ENCODE measurements at regions not wholly inside any gene's neighbourhood (a gene's known extent, or its start where the extent isn't known, plus 50 kb on each side); places are given as distances from the start of the nearest gene placed in this dataset.
"Not testable (repeated sequence)": the region's sequence is repeated elsewhere in the genome, so short reads cannot be mapped to it uniquely, and the experiment has no call there.

DNA sequence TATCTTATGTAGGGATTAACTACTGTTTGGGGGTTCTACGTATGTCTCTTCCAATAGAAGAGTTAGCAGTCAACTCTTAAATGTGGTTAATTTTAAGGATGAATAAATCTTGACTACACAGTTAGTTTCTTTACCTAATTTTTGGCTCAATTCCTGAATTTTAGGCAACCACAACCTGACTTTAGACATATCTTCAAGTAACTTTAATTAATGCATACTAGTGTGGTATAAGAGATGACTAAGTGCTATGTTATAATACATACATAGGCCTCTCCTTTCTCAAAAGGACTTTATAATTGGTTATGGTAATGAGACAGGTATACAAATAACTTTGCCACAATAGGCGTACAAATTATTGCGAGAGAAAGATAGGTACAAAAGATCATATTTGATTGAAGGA lies 312.0 kb downstream of the IRS1 start:
- no peak for DNase-seq (ENCODE audit: low read depth in 3 of 3, low spot score in 2 of 3)

DNA sequence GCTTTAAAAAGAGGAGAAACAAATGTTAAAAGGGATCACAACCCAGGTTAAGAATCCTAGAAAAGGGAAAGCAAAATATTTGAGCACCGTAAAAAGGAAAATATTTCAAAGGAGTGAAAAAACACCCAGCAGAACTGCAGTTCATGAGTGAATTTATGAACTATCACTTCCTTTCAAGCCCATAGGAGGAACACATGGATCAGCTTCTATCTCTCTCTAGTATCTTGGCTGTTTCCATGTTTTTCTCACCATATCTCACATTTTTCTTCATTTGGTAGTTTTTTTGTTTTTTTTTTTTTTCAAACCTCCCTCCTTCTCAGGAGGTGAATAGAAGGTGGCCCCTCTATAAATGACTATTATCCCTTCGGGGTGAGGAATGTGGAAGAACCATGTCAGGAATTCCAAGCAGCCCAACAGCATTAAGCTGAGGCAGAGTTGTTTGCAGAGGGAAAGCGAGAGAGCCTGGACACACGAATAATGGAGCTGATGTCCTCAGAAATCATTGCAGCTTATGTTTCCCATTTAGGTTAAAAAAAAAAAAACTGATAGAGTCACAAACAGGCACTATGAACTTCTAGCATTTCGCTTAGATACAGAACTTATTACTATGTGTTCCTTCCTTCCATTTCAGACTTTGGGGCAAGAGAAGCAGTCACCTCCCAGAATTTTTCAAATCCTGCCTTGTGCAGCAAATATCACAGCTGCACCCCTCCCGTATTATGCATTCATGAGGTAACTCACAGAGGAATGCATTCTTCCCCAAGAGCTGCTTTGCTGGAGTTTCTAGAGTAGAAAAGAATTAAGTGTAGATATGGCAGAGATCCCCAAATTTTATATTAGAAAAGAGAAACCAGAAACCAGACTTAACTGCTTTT lies 315.6 kb downstream of the IRS1 start:
- DNase-seq (ENCODE audit: low read depth in 3 of 3, low spot score in 2 of 3): no peak

DNA sequence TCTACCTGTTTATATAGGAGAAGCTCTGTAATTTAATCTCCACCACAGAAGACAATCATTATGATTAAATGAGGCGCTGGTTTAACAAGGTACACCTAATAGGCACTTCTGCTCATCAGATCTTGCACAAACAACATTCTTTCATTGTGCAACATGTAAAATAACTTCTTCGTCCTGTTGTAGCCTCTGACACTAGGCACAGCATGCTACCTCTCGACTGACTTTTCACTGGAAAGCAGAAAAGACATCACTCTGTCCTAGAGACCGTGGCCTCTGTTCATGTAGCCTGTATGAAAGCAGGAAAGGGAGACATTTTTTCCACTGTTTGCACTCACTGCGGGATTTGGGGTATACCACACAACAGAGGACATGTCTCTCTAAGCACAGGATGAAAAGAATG lies 316.5 kb downstream of the IRS1 start:
- DNase-seq (ENCODE audit: low read depth in 3 of 3, low spot score in 2 of 3): no peak

DNA sequence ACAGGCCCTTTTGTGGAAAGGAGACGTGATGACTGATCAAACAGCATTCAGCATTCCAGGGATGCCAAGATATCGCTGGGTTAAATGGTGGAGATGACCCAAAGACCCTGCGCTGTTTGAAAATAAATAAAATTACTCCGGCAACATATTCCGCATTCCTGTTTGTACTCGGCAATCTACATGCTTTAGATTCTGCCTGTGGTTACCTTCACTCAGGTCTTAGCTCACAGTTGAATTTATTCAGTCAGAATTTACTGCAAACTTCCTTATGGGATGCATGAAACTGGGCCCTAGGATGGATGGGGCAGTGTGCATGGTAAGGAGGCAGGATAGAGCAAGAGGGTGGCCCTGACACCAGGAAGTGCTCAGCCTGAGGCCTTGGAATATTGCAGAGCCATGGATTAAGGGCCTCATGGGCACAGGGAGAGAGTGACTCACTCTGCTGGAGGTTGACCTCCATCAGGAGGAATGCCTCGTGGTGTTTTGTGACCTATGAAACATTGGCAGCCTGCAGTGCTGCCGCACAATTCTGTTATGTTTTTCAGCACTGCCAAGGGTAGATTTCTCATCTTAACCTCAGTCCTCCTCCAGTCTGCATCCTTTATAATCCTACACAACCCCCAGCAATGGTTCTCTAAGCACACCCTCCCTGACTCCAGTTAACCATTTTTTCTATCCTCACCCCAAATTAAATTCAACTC lies 321.4 kb downstream of the IRS1 start:
- no peak for DNase-seq (ENCODE audit: low read depth in 3 of 3, low spot score in 2 of 3)

GRCh38 chr2:226477221-226478108 lies 322.2 kb downstream of the IRS1 start:
- no peak for DNase-seq (ENCODE audit: low read depth in 3 of 3, low spot score in 2 of 3)

GRCh38 chr2:226475650-226476049 lies 324.0 kb downstream of the IRS1 start:
- no peak for DNase-seq (ENCODE audit: low read depth in 3 of 3, low spot score in 2 of 3)

- DNase-seq (ENCODE audit: low read depth in 3 of 3, low spot score in 2 of 3): no peak
Measured at GRCh38 chr2:226474131-226474530, 325.5 kb downstream of the IRS1 start.

DNA sequence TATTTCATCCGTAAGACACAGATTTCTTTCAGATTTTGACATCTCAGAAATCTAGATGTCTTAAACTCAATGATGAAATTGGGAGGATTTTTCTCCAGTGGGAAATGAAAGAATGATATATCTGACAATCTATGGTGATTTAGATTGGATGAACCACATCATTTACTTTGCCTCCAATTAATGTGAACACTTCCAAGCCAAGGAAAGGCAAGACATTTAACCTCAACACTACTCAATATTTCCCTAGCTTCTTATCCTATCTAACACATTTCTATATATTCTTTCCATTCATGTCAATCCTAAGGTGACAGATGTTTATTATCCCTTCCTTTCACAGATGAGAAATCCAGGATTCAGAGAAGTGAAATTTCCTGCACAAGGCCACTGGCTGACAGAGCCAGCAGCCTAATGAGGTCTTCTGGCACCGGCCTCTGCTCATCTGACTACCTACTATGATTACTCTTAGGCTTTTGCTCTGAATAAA lies 327.6 kb downstream of the IRS1 start:
- no peak for DNase-seq (ENCODE audit: low read depth in 3 of 3, low spot score in 2 of 3)

DNA sequence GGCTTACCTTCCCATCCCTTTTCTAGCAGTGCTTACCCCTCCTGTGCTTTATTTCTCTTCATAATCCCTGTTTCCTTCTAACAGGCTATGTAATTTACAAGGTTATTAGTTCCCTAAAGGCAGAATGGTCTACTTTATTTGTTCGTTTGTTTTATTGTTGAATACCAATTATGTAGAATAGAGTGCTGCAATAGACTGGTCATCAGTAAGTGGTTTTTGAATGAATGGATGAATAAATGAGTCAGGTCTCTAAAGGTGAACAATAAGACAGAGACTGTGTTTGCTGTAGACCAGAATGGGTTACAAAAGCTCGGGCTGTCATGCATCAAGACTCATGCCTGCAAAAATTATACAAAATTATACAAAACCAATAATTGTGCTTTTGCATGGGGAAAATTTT lies 332.0 kb downstream of the IRS1 start:
- no peak for DNase-seq (ENCODE audit: low read depth in 3 of 3, low spot score in 2 of 3)

GRCh38 chr2:226467221-226467620 lies 332.4 kb downstream of the IRS1 start:
- DNase-seq (ENCODE audit: low read depth in 3 of 3, low spot score in 2 of 3): no peak

- DNase-seq (ENCODE audit: low read depth in 3 of 3, low spot score in 2 of 3): no peak
Measured at GRCh38 chr2:226466589-226466988, 333.0 kb downstream of the IRS1 start.

- DNase-seq (ENCODE audit: low read depth in 3 of 3, low spot score in 2 of 3): no peak
Measured at GRCh38 chr2:226466124-226466523, 333.5 kb downstream of the IRS1 start.

DNA sequence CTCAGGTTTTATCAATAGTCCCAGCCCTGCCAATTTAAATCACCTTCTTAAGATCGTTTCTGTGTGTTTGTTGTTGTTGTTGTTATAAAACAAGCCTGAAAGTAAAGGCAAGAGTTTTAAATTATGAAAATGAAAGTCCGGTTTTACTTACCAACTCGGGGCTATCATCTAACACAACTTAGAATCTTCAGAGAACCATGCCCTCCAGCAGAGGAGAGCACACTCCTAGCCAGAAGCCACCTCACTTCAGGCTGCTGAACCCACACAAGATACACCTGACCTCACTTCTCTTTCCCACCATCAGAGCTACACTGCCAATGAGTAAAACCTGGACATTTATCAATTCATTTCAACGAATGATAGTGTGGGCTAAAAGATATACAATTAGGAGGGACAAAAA lies 335.2 kb downstream of the IRS1 start:
- no peak for DNase-seq (ENCODE audit: low read depth in 3 of 3, low spot score in 2 of 3)

DNA sequence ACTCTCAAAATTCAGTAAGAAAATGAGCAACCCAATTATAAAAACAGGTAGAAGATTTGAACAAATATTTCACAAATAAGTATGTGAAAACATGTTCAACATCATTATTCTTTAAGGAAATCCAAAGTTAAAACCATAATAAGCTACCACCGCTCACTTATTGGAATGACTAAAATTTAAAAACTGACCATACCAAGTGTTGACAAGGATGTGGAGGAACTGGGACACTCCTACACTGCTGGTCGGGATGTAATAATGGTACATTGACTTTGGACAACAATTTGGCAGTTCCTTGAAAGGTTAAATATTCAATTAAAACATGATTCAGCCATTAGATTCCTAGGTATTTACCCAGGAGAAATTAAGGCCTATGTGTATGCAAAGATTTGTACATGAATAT lies 336.5 kb downstream of the IRS1 start:
- DNase-seq (ENCODE audit: low read depth in 3 of 3, low spot score in 2 of 3): no peak

DNA sequence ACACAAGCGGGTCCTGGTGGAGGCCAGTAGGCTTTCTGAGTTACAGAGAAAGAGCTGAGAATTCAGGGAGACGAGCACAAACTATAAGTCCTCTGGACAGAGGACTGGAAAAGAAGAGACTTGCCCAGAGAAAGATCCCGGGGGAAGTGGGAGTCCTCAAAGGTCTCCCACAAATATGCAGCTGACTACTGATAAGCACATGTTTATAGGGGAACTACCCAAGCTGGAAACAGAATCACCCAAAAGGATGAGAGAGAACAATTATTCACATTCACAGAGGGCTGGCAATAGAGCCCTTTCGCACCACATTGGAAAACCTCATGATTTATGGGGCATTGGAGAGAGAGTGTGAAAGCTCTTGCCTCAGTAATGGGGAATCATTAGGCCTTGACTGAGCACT lies 337.6 kb downstream of the IRS1 start:
- DNase-seq (ENCODE audit: low read depth in 3 of 3, low spot score in 2 of 3): no peak

GRCh38 chr2:226456144-226456543 lies 343.5 kb downstream of the IRS1 start:
- not testable (repeated sequence) for DNase-seq (ENCODE audit: low read depth in 3 of 3, low spot score in 2 of 3)

DNA sequence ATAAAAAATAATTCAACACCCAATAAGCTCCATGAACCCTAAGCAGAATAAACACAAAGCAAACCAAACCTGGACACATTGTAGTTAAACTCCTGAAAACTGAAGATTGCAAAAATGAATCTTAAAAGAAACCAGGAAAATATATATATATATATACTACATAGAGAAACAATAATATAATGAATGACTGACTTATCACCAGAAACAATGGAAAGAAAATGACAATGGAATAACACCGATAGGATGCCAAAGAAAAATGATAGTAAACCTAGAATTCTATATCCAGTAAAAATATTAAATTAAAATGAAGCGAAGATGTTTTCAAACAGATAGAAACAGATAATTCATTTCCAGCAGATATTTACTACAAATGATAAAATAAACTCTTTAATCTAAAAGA lies 346.9 kb downstream of the IRS1 start:
- no peak for DNase-seq (ENCODE audit: low read depth in 3 of 3, low spot score in 2 of 3)

DNA sequence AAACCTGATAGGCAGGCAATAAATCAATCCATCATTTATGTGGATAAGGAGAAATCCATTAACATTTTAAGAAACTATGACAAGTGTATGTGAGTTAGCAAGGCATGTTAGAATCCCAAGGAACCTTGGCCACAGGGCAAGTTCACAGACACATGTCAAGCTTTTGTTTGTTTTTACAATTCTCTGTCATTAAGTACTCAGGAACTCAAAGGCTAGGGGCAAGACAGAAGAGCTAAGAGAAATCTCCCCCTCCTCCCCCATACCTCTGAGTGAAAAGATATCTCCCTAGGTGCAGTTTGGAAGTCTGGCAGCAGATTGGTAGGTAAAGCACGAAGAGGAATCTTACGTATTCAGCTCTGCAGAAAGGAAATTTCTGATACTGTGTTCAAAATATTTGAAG lies 348.1 kb downstream of the IRS1 start:
- no peak for DNase-seq (ENCODE audit: low read depth in 3 of 3, low spot score in 2 of 3)

GRCh38 chr2:226450141-226450540 lies 349.5 kb downstream of the IRS1 start:
- DNase-seq (ENCODE audit: low read depth in 3 of 3, low spot score in 2 of 3): no peak

GRCh38 chr2:226447338-226448300 lies 352.0 kb downstream of the IRS1 start:
- DNase-seq (ENCODE audit: low read depth in 3 of 3, low spot score in 2 of 3): no peak
